Left hindlimb (tissue), 1 donor: ENCODE measurements at regions not wholly inside any gene's neighbourhood (a gene's known extent, or its start where the extent isn't known, plus 50 kb on each side); places are given as distances from the start of the nearest gene placed in this dataset.
"Not testable (repeated sequence)": the region's sequence is repeated elsewhere in the genome, so short reads cannot be mapped to it uniquely, and the experiment has no call there.

Experiments
- DNase-seq: peaks from one replicate; pipeline ENCODE4 v3.0.0-alpha.2; 2018

- no peak for DNase-seq
Measured at GRCh38 chr18:28729321-28729720, 552.4 kb upstream of the CDH2 start.

- no peak for DNase-seq
Measured at GRCh38 chr18:28728891-28729290, 552.0 kb upstream of the CDH2 start.

DNA sequence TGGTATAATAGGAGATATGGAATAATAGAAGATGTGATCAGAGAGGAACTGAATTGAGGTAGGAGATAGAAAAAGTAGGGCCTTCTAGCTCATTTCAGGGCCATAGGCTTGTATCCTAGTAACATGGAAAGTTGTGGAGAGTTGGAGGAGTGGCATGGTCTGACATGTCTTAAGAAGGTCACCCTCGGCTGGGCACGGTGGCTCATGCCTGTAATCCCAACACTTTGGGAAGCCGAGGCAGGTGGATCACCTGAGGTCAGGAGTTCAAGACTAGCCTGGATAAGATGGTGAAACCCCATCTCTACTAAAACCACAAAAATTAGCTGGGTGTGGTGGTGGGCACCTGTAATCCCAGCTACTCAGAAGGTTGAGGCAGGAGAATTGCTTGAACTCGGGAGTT lies 550.3 kb upstream of the CDH2 start:
- not testable (repeated sequence) for DNase-seq

DNA sequence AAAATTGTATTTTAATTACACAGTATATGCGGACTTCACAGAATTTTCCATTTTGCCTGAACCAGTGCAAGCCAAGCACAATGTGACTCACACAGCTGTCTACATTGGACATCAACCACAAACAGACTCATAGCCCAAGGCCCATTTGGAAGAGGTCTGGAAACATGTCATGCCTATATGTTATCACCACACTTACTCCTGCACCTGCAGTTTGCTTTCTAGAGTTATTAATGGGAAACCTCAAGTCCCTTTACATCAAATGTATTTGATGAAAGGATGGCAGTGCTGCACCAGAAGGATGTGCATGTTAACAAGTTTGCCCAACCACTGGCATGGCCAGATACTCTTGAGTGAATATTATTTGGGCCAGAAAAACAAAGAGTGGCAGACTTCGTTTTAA lies 548.9 kb upstream of the CDH2 start:
- DNase-seq, result no peak

DNA sequence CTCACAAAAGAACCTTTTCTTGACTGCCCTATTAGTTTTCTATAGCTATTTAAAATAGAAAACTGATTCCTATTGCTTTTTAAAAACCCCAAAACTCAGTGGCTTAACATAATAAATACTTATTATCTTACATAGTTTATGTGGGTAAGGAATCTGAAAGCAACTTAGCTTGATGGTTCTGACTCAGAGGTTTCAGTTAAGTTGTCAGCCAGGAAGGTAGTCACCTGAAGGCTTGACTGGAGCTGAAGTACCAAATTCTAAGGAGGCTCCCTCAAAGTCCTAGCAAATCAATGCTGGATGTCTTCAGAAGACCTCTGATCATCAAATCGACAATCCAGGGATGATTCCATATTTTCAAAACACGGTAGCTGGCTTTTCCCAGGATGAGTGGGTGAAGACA lies 546.6 kb upstream of the CDH2 start:
- DNase-seq, result no peak

GRCh38 chr18:28718696-28719095 lies 541.8 kb upstream of the CDH2 start:
- no peak for DNase-seq

- no peak for DNase-seq
Measured at GRCh38 chr18:28716338-28716737, 539.4 kb upstream of the CDH2 start.

DNA sequence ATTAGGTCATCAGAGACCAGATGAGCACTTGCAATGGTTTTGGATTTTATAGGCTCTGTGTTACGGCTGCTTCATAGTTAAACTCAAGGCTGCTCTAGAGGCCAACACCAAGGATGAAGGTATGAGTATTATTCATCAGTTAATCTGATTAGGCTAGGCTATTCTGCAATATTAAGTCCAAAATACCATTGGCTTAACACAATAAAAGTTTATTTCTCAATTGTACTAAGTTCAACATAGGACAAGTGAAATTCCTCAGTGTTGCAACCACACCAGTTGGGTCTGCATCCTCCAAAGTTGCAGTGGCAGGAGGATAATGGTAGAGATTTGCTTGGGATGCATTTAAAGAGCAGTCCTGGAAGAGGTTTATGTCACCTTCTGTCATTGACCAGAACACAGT lies 538.3 kb upstream of the CDH2 start:
- DNase-seq, result no peak

DNA sequence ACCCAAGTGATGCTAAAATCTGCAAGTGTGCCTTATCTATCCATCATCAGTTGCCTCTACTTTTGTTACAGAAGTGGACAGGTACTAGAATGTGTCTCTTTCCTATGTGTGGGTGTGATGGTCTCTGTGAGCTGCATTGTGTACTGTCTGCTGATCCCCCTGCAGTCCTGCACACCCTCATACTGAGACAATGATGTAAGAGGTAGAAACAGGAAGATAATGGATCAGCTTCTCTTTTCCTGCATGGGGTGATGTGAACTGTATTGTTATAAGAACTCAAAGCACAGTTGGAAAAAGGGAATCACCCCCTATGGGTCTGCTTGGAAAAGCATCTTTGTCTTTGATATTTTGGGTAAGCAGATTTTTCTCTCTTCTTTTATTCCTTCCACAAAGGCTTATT lies 537.6 kb upstream of the CDH2 start:
- no peak for DNase-seq

DNA sequence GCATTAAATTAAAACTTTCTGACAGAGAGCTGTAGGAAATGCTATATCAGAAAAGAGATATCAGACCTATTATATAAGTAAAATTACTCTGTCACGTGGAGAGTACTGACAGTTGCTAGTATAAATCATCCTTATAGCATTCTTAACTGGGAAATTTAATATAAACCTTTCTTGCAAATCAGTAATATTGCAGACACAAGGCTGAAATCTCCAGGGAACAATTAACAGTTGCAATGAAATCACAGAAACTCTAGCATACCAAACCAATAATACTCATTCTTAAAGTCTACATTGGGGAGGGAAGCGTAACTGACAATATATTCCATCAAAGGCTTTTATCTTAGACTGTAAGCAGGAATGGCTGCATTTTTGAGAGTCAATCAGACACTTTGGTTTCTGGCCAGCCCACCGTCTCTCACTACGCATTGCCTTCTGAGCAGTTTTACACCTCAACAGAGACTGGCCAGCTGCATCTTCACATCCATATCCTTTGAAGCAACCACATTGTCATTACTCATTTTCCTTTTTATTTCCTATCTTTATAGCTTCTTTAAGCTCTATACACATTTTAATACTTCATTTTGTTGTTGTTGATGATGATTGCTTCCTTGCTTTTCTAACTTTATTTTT lies 536.0 kb upstream of the CDH2 start:
- DNase-seq, result no peak

- DNase-seq, result no peak
Measured at GRCh38 chr18:28712172-28712571, 535.2 kb upstream of the CDH2 start.

DNA sequence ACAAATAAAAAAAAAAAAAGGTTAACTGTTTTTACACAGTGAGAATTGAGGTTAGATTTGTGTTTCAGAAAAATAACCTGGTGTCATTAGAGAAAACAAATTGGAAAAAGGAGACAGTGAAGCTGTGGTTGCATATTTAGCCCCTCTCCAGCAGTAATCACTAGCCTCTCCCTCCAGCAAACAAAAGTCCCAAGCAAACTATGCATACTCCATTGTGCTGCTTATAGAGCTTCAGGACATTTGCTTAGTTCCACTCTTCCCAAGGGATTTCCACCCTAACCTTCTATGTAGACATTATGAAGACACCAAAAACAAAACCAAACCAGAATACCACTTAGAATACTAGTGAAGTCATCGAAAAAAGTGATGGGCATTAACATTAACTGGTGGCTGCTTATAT lies 534.2 kb upstream of the CDH2 start:
- no peak for DNase-seq

GRCh38 chr18:28707006-28707405 lies 530.1 kb upstream of the CDH2 start:
- no peak for DNase-seq

DNA sequence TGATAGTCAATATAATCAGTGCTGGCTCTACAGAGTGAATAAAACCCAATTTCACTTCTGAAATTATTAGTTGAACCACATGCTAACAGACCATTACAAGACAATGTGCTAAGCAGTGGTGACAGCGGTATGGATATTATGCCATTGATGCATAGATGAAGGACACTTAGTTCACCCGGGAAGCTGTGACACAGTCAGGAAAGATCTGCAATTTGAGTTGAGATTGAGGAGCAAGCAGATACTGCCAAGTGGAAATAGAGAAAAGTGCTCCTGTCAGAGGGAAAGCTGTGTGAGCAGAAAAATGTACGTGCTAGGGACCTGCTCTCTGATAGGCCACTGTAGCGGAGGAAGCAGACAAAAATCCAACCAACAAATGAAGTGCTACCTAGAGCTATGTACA lies 529.5 kb upstream of the CDH2 start:
- no peak for DNase-seq

DNA sequence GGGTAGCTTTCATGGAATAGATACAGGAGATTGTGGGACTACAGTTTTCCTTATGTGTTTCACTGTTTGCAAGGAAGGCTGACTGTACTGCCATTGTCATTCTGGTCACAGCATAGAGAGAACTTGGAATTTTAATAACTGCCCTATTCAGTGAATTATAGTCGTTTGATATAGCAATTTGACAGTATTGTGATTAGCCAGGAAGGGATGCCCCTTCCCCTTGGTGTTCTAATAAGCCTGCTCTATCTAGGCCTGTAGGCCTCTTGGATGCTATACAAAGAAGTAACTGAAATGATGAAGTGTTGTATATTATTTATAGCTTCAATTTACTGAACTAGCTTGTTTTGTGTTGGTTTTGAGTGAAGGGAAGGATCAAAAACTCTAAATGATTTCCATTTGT lies 528.6 kb upstream of the CDH2 start:
- no peak for DNase-seq

GRCh38 chr18:28692337-28692736 lies 515.4 kb upstream of the CDH2 start:
- no peak for DNase-seq

- DNase-seq, result no peak
Measured at GRCh38 chr18:28691496-28691840, 514.5 kb upstream of the CDH2 start.

GRCh38 chr18:28690836-28691495 lies 514.0 kb upstream of the CDH2 start:
- DNase-seq, result no peak

DNA sequence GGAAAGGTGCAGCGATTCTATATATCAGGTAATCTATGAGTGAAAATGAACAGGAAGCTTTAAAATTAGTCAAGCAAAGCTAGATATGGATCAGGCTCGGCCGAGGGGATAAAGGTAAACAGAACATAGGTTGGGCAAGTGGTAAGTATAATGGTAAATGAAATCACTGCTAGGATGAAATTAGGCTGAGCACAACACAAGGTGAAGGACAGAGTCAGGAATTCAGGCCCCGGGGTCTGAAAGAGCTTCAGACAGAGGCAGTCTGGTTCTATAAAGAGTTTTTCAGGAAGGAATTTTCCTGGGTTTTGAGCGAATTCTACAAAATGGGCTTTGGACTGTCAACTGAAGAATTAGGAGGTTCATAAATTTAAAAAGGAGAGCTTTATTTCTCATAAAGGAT lies 513.2 kb upstream of the CDH2 start:
- no peak for DNase-seq

- no peak for DNase-seq
Measured at GRCh38 chr18:28689588-28689987, 512.7 kb upstream of the CDH2 start.

DNA sequence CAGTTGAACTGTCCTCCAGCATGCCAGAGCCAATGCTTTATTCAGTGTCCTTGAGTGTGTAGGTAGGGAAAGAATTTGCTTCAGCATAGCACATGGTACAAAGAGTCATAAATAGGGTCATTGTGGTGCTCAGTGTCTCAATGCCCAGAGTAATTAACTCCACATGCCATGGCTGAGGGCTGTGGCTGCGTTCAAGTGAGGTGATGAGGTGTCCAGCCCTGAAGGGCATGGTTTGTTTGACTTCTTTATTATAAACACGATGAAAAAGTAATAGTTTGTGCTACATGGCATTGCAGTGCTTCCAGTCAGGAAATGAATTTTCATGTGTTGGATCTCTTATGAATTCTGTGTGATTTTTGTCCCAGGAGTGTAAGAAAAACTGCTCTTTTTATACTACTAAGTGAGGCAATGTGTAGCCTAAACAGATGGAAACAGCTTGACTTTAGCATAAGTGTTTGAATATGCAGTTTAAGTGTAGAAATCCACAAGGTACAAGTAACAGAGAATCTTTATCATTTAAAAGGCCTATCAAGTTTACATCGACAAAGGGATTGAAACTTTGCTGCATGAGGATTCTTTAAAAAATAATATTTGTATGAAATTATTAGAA lies 507.9 kb upstream of the CDH2 start:
- no peak for DNase-seq

DNA sequence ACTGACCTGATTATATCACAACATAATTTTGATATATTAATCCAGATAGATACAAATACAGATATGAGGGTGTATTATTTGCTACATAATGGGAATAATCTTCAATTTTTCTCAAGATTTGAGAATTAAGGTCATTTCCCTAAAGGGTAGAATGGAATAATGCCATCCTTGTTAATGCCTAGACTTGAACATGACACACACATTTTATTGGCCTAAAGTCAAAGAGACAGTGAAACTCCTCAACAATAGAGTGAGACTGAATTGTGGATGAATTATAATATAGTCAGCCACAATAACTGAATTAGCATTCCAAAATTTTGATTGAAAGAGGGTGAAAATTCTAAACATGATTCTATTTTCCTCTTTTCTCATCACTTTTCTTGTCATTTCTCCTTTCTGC lies 506.0 kb upstream of the CDH2 start:
- DNase-seq, result no peak

DNA sequence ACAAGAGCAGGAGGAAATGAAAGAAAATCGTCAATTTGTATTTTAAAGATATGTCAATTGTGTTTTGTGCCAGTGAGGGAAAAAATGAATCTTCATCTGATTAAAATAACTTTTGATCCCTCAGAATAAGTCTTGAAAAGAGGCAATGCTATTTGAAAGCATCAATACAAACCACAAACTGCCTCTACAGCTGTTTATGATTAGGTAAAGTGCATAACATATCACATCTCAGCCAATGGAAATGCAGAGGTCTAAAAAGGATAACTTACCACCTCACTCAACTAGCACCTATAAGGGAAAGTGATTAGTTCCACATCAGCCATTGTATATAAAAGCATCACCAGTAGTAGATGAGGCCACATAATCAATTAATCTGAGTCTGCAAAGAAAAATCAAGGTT lies 492.2 kb upstream of the CDH2 start:
- DNase-seq, result no peak

DNA sequence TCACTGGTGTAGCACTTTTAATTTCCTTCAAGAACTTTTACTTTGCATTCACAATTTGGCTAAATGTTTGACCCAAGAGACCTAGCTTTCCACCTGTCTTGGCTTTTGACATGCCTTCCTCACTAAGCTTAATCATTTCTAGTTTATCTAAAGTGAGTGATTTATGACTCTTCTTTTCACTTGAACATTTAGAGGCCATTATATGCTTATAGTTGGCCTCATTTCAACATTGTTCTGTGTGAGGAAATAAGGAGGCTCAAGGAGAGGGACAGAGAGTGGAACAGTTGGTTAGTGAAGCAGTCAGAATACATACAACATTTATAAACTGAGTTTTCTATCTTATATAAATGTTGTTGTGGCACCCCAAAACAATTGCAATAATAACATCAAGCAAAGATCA lies 489.3 kb upstream of the CDH2 start:
- no peak for DNase-seq

DNA sequence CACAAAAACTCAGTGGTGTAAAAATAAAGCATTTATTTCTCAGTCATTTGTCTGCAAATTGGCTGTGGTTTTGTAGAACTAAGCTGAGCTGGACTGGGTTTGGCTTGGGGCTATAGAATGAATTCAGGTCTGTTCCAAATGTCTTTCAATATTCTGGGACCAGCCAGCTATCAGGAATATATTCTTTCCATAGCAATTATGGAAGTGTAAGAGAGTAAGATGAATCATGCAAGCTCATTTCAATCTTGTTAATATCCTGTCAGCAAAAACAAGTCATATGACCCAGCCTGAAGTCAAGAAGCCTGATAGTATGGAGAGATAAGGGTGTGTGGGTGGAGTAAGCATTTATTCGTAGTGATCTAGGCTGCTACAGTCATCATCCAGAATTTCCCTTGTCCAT lies 481.0 kb upstream of the CDH2 start:
- no peak for DNase-seq
